ENCODE measurements at regions not wholly inside any gene's neighbourhood (a gene's known extent, or its start where the extent isn't known, plus 50 kb on each side); places are given as distances from the start of the nearest gene placed in this dataset.

DNA sequence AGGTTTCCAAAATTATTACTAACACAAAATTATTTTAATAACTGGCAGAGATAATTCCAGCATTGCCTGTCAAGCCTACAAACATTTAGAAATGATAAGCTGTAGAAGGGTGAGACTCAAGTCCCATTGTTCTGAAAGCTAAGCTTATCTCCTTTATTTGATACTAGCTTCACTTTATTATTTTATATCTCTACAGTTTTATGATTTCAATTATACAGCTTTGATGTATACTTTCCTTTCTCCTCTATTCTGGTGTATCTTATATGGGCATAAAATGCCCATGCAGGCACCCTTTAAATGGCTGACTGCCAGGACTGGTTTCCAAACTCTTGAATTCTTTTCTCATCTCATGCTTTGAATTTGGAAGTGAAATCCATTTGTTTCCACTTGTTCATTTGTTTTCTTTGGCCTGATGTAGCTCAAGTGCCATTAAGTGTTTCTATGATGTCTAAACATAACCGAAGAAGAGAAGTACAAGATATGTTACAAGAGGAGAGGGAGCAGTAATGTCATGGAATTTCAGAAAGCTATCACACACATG is 372.1 kb upstream of the ARHGEF26 start:
- H3K36me3 ChIP-seq (ENCODE audit: control insufficient read depth, insufficient read depth, low read length), result no peaks in the 10 kb centered on the region
- TF ChIP-seq CTCF (IDR thresholded peaks at IDR 0.05; ENCODE audit: insufficient read depth, low read length, poor library complexity, severe bottlenecking), result no peak
- DNase-seq (ENCODE audit: low read depth), result no peak
- H3K27me3 ChIP-seq (ENCODE audit: control insufficient read depth, insufficient read depth, low read length), result no peaks in the 10 kb centered on the region
- H3K4me3 ChIP-seq (ENCODE audit: low read depth, low read length), result no peak overlapping the region

- DNase-seq (ENCODE audit: low read depth), result no peak
- H3K27me3 ChIP-seq (ENCODE audit: control insufficient read depth, insufficient read depth, low read length), result no peaks in the 10 kb centered on the region
- no peak overlapping the region for H3K4me3 ChIP-seq (ENCODE audit: low read depth, low read length)
- no peak for TF ChIP-seq CTCF (IDR thresholded peaks at IDR 0.05; ENCODE audit: insufficient read depth, low read length, poor library complexity, severe bottlenecking)
- no peaks in the 10 kb centered on the region for H3K36me3 ChIP-seq (ENCODE audit: control insufficient read depth, insufficient read depth, low read length)
These were observed 368.7 kb upstream of the ARHGEF26 start for GRCh38 chr3:153752405-153753027.

- Histone ChIP-seq H3K4me3 (ENCODE audit: low read depth, low read length) (no peak overlapping the region), H3K27me3 (ENCODE audit: control insufficient read depth, insufficient read depth, low read length) (no peaks in the 10 kb centered on the region), H3K36me3 (ENCODE audit: control insufficient read depth, insufficient read depth, low read length) (no peaks in the 10 kb centered on the region)
- DNase-seq (ENCODE audit: low read depth), result no peak
- no peak for TF ChIP-seq CTCF (IDR thresholded peaks at IDR 0.05; ENCODE audit: insufficient read depth, low read length, poor library complexity, severe bottlenecking)
These were observed 368.2 kb upstream of the ARHGEF26 start for GRCh38 chr3:153753035-153753434.

DNA sequence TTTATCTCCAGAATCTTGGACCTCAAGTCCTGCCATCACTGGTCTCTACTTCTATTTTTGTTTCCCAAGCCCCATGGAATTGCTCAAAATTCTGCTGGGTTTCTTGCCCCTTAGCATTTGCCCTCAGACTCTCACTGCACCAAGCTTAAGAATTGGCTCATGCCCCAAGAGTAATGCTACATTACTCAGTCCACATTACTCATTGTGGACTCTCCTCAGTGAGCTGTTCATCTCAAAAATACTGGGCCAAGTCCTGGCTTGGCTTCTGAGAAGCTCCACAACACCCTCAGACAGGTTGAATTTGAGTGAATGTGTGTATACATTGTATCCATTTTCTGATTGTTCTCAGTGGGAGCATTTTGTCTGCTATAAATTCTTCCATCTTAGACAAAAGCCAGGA is 364.4 kb upstream of the ARHGEF26 start:
- H3K4me3 ChIP-seq (ENCODE audit: low read depth, low read length), result no peak overlapping the region
- no peaks in the 10 kb centered on the region for H3K27me3 ChIP-seq (ENCODE audit: control insufficient read depth, insufficient read depth, low read length)
- H3K36me3 ChIP-seq (ENCODE audit: control insufficient read depth, insufficient read depth, low read length), result no peaks in the 10 kb centered on the region
- TF ChIP-seq CTCF (IDR thresholded peaks at IDR 0.05; ENCODE audit: insufficient read depth, low read length, poor library complexity, severe bottlenecking), result no peak
- DNase-seq (ENCODE audit: low read depth), result no peak

DNA sequence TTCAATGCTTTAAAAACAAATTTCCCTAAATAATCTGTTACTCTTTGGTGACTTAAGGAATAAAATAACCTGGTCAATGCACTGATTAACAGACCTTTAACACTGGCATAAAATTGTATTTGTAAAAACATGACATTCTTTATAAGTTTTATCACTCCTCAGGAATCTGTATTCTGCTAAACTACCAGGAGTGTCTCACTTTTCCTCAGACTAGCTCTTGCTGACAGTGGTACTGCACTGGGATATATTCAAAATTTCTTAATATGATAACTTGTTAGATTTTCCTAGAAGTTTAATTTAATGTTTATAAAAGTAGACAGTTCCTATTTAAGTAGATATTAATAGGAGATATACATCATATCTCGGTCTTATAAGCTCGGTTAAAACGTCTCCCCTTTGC is 363.4 kb upstream of the ARHGEF26 start:
- H3K36me3 ChIP-seq (ENCODE audit: control insufficient read depth, insufficient read depth, low read length), result no peaks in the 10 kb centered on the region
- no peak overlapping the region for H3K4me3 ChIP-seq (ENCODE audit: low read depth, low read length)
- TF ChIP-seq CTCF (IDR thresholded peaks at IDR 0.05; ENCODE audit: insufficient read depth, low read length, poor library complexity, severe bottlenecking), result no peak
- DNase-seq (ENCODE audit: low read depth), result no peak
- no peaks in the 10 kb centered on the region for H3K27me3 ChIP-seq (ENCODE audit: control insufficient read depth, insufficient read depth, low read length)

GRCh38 chr3:153760948-153761347 is 360.2 kb upstream of the ARHGEF26 start:
- no peak for TF ChIP-seq CTCF (IDR thresholded peaks at IDR 0.05; ENCODE audit: insufficient read depth, low read length, poor library complexity, severe bottlenecking)
- H3K4me3 ChIP-seq (ENCODE audit: low read depth, low read length), result no peak overlapping the region
- no peaks in the 10 kb centered on the region for H3K36me3 ChIP-seq (ENCODE audit: control insufficient read depth, insufficient read depth, low read length)
- no peak for DNase-seq (ENCODE audit: low read depth)
- no peaks in the 10 kb centered on the region for H3K27me3 ChIP-seq (ENCODE audit: control insufficient read depth, insufficient read depth, low read length)

Data from kidney epithelial cell (primary cell).